Activated T-helper 2 cell treated with anti-CD3 and anti-CD28 coated beads, Interferon-gamma antibody, Interleukin-2, Interleukin-4, amounts not matched to agents 10 μg/mL and 5 μg/mL and 100 μg/mL, durations not matched to agents 14 hours and 24 hours and 36 hours (primary cell): ENCODE measurements at regions not wholly inside any gene's neighbourhood (a gene's known extent, or its start where the extent isn't known, plus 50 kb on each side); places are given as distances from the start of the nearest gene placed in this dataset.

ENCODE experiments used
- DNase-seq: peaks from one replicate; pipeline ENCODE4 v3.0.0; 2021; ENCODE audit warnings: low spot score
- H3K27ac Mint-ChIP-seq: one replicate; pipeline ENCODE4 v1.8.0; 2021; ENCODE audit warnings: mixed read lengths
- H3K27me3 Mint-ChIP-seq: one replicate; pipeline ENCODE4 v1.8.0; 2021; ENCODE audit warnings: low read depth, mixed read lengths
- H3K36me3 Mint-ChIP-seq: one replicate; pipeline ENCODE4 v1.8.0; 2021; ENCODE audit warnings: low read depth, mixed read lengths
- H3K4me1 Mint-ChIP-seq: one replicate; pipeline ENCODE4 v1.8.0; 2021; ENCODE audit warnings: low read depth, mixed read lengths
- H3K4me3 Mint-ChIP-seq: one replicate; pipeline ENCODE4 v1.8.0; 2021; ENCODE audit warnings: low read depth, mild to moderate bottlenecking, moderate library complexity, mixed read lengths
- H3K9me3 Mint-ChIP-seq: one replicate; pipeline ENCODE4 v1.8.0; 2021; ENCODE audit warnings: mixed read lengths
- intact Hi-C: fragments of 100-400 bp; cut with micrococcal nuclease; formaldehyde crosslinking; loops from one replicate; pipeline ENCODE4 v1.15.1; 2023

- Mint-ChIP-seq H3K27me3 (no peaks in the 10 kb centered on the region), H3K36me3 (no peaks in the 10 kb centered on the region), H3K4me3 (no peak overlapping the region), H3K9me3 (no peaks in the 10 kb centered on the region), H3K4me1 (no peaks in the 10 kb centered on the region), H3K27ac (no peak overlapping the region)
- DNase-seq: no peak
- intact Hi-C loops: no loop called here
Measured at GRCh38 chr5:119864286-119864685, 234.9 kb downstream of the FAM170A start.

GRCh38 chr5:119873611-119874010 is 244.3 kb downstream of the FAM170A start:
- Mint-ChIP-seq H3K4me1 (no peaks in the 10 kb centered on the region), H3K36me3 (no peaks in the 10 kb centered on the region), H3K9me3 (no peaks in the 10 kb centered on the region), H3K27ac (no peak overlapping the region), H3K4me3 (no peak overlapping the region), H3K27me3 (no peaks in the 10 kb centered on the region)
- intact Hi-C loops: no loop called here
- no peak for DNase-seq

- H3K4me3 Mint-ChIP-seq: no peak overlapping the region
- H3K9me3 Mint-ChIP-seq: no peaks in the 10 kb centered on the region
- intact Hi-C loops: no loop called here
- H3K4me1 Mint-ChIP-seq: no peaks in the 10 kb centered on the region
- H3K27me3 Mint-ChIP-seq: no peaks in the 10 kb centered on the region
- H3K36me3 Mint-ChIP-seq: no peaks in the 10 kb centered on the region
- no peak for DNase-seq
- no peak overlapping the region for H3K27ac Mint-ChIP-seq
Measured at GRCh38 chr5:119876522-119876921, 247.2 kb downstream of the FAM170A start.

GRCh38 chr5:119878712-119879111 is 249.4 kb downstream of the FAM170A start:
- intact Hi-C loops: no loop called here
- Mint-ChIP-seq H3K27ac (no peak overlapping the region), H3K9me3 (no peaks in the 10 kb centered on the region), H3K36me3 (no peaks in the 10 kb centered on the region), H3K27me3 (no peaks in the 10 kb centered on the region), H3K4me1 (no peaks in the 10 kb centered on the region), H3K4me3 (no peak overlapping the region)
- no peak for DNase-seq

GRCh38 chr5:119879446-119879845 is 250.1 kb downstream of the FAM170A start:
- H3K36me3 Mint-ChIP-seq: no peaks in the 10 kb centered on the region
- H3K4me1 Mint-ChIP-seq: no peaks in the 10 kb centered on the region
- H3K27me3 Mint-ChIP-seq: no peaks in the 10 kb centered on the region
- no peak for DNase-seq
- intact Hi-C loops: no loop called here
- no peak overlapping the region for H3K27ac Mint-ChIP-seq
- H3K9me3 Mint-ChIP-seq: no peaks in the 10 kb centered on the region
- no peak overlapping the region for H3K4me3 Mint-ChIP-seq

GRCh38 chr5:119895066-119895465 is 265.7 kb downstream of the FAM170A start:
- Mint-ChIP-seq H3K9me3 (no peaks in the 10 kb centered on the region), H3K36me3 (no peaks in the 10 kb centered on the region), H3K27ac (no peak overlapping the region), H3K4me1 (no peaks in the 10 kb centered on the region), H3K27me3 (no peaks in the 10 kb centered on the region), H3K4me3 (no peak overlapping the region)
- DNase-seq: no peak
- intact Hi-C loops: no loop called here

GRCh38 chr5:119896826-119897536 is 267.6 kb downstream of the FAM170A start:
- no peaks in the 10 kb centered on the region for H3K36me3 Mint-ChIP-seq
- H3K27ac Mint-ChIP-seq: no peak overlapping the region
- no peaks in the 10 kb centered on the region for H3K9me3 Mint-ChIP-seq
- no peak for DNase-seq
- H3K27me3 Mint-ChIP-seq: no peaks in the 10 kb centered on the region
- no peak overlapping the region for H3K4me3 Mint-ChIP-seq
- no peaks in the 10 kb centered on the region for H3K4me1 Mint-ChIP-seq
- intact Hi-C loops: no loop called here

- H3K36me3 Mint-ChIP-seq: no peaks in the 10 kb centered on the region
- no peak for DNase-seq
- no peak overlapping the region for H3K27ac Mint-ChIP-seq
- no peak overlapping the region for H3K4me3 Mint-ChIP-seq
- intact Hi-C loops: no loop called here
- no peaks in the 10 kb centered on the region for H3K9me3 Mint-ChIP-seq
- no peaks in the 10 kb centered on the region for H3K27me3 Mint-ChIP-seq
- no peaks in the 10 kb centered on the region for H3K4me1 Mint-ChIP-seq
Measured at GRCh38 chr5:119897537-119898370, 268.4 kb downstream of the FAM170A start.

- Mint-ChIP-seq H3K4me3 (no peak overlapping the region), H3K9me3 (no peaks in the 10 kb centered on the region), H3K27ac (no peak overlapping the region), H3K27me3 (no peaks in the 10 kb centered on the region), H3K4me1 (no peaks in the 10 kb centered on the region), H3K36me3 (no peaks in the 10 kb centered on the region)
- intact Hi-C loops: no loop called here
- DNase-seq: no peak
Measured at GRCh38 chr5:119899981-119900380, 270.6 kb downstream of the FAM170A start.

- Mint-ChIP-seq H3K4me1 (no peaks in the 10 kb centered on the region), H3K27ac (no peak overlapping the region), H3K36me3 (no peaks in the 10 kb centered on the region), H3K27me3 (no peaks in the 10 kb centered on the region), H3K4me3 (no peak overlapping the region), H3K9me3 (no peaks in the 10 kb centered on the region)
- DNase-seq: no peak
- intact Hi-C loops: no loop called here
Measured at GRCh38 chr5:119902593-119902992, 273.2 kb downstream of the FAM170A start.

- Mint-ChIP-seq H3K27me3 (no peaks in the 10 kb centered on the region), H3K4me3 (no peak overlapping the region), H3K27ac (no peak overlapping the region), H3K36me3 (no peaks in the 10 kb centered on the region), H3K4me1 (no peaks in the 10 kb centered on the region), H3K9me3 (no peaks in the 10 kb centered on the region)
- no peak for DNase-seq
- intact Hi-C loops: no loop called here
Measured at GRCh38 chr5:119913425-119913824, 284.1 kb downstream of the FAM170A start.

- no peaks in the 10 kb centered on the region for H3K27me3 Mint-ChIP-seq
- DNase-seq: no peak
- H3K4me3 Mint-ChIP-seq: no peak overlapping the region
- intact Hi-C loops: no loop called here
- H3K4me1 Mint-ChIP-seq: no peaks in the 10 kb centered on the region
- no peaks in the 10 kb centered on the region for H3K36me3 Mint-ChIP-seq
- no peaks in the 10 kb centered on the region for H3K9me3 Mint-ChIP-seq
- no peak overlapping the region for H3K27ac Mint-ChIP-seq
Measured at GRCh38 chr5:119919279-119919678, 289.9 kb downstream of the FAM170A start.

- intact Hi-C loops: no loop called here
- no peaks in the 10 kb centered on the region for H3K4me1 Mint-ChIP-seq
- H3K27me3 Mint-ChIP-seq: no peaks in the 10 kb centered on the region
- H3K36me3 Mint-ChIP-seq: no peaks in the 10 kb centered on the region
- no peaks in the 10 kb centered on the region for H3K9me3 Mint-ChIP-seq
- no peak for DNase-seq
- H3K4me3 Mint-ChIP-seq: no peak overlapping the region
- no peak overlapping the region for H3K27ac Mint-ChIP-seq
Measured at GRCh38 chr5:119926301-119926700, 296.9 kb downstream of the FAM170A start.
